ENCODE measurements at regions not wholly inside any gene's neighbourhood (a gene's known extent, or its start where the extent isn't known, plus 50 kb on each side); places are given as distances from the start of the nearest gene placed in this dataset.
A peak's percentile ranks its signal among the peaks of the same experiment; 100 is the strongest.

- no peak for TF ChIP-seq CTCF (IDR thresholded peaks at IDR 0.05; ENCODE audit: poor library complexity, severe bottlenecking)
- Histone ChIP-seq H3K4me3 (ENCODE audit: severe bottlenecking) (no peak overlapping the region), H3K27ac (ENCODE audit: poor library complexity, severe bottlenecking) (no peak overlapping the region), H3K27me3 (ENCODE audit: insufficient read depth, poor library complexity, severe bottlenecking) (no peaks in the 10 kb centered on the region), H3K36me3 (ENCODE audit: low read depth) (no peaks in the 10 kb centered on the region), H3K4me1 (ENCODE audit: insufficient read depth, poor library complexity, severe bottlenecking) (peaks cover 4% of the 10 kb centered on the region), H3K9me3 (ENCODE audit: severe bottlenecking) (no peaks in the 10 kb centered on the region)
- DNase-seq (ENCODE audit: low spot score), result no peak
- no peak for ATAC-seq (ENCODE audit: low read depth)
Measured at GRCh38 chr2:238558456-238559099, 131.9 kb downstream of the ASB1 start.

- no peaks in the 10 kb centered on the region for H3K9me3 ChIP-seq (ENCODE audit: severe bottlenecking)
- peaks cover 4% of the 10 kb centered on the region for H3K4me1 ChIP-seq (ENCODE audit: insufficient read depth, poor library complexity, severe bottlenecking)
- ATAC-seq (ENCODE audit: low read depth), result no peak
- H3K4me3 ChIP-seq (ENCODE audit: severe bottlenecking), result no peak overlapping the region
- no peaks in the 10 kb centered on the region for H3K36me3 ChIP-seq (ENCODE audit: low read depth)
- no peak for TF ChIP-seq CTCF (IDR thresholded peaks at IDR 0.05; ENCODE audit: poor library complexity, severe bottlenecking)
- no peak for DNase-seq (ENCODE audit: low spot score)
- no peak overlapping the region for H3K27ac ChIP-seq (ENCODE audit: poor library complexity, severe bottlenecking)
- H3K27me3 ChIP-seq (ENCODE audit: insufficient read depth, poor library complexity, severe bottlenecking), result no peaks in the 10 kb centered on the region
Measured at GRCh38 chr2:238560234-238560633, 133.5 kb downstream of the ASB1 start.

- TF ChIP-seq CTCF (IDR thresholded peaks at IDR 0.05; ENCODE audit: poor library complexity, severe bottlenecking), result no peak
- Histone ChIP-seq H3K4me1 (ENCODE audit: insufficient read depth, poor library complexity, severe bottlenecking) (peaks cover 4% of the 10 kb centered on the region), H3K36me3 (ENCODE audit: low read depth) (no peaks in the 10 kb centered on the region), H3K27ac (ENCODE audit: poor library complexity, severe bottlenecking) (peak overlapping the region; percentile 12), H3K9me3 (ENCODE audit: severe bottlenecking) (no peaks in the 10 kb centered on the region), H3K4me3 (ENCODE audit: severe bottlenecking) (no peak overlapping the region), H3K27me3 (ENCODE audit: insufficient read depth, poor library complexity, severe bottlenecking) (no peaks in the 10 kb centered on the region)
- DNase-seq (ENCODE audit: low spot score) (no peak), ATAC-seq (ENCODE audit: low read depth) (peak; percentile 86)
Measured at GRCh38 chr2:238561230-238561629, 134.5 kb downstream of the ASB1 start.

- TF ChIP-seq CTCF (IDR thresholded peaks at IDR 0.05; ENCODE audit: poor library complexity, severe bottlenecking), result no peak
Measured at GRCh38 chr2:238562446-238562845, 135.7 kb downstream of the ASB1 start.

DNA sequence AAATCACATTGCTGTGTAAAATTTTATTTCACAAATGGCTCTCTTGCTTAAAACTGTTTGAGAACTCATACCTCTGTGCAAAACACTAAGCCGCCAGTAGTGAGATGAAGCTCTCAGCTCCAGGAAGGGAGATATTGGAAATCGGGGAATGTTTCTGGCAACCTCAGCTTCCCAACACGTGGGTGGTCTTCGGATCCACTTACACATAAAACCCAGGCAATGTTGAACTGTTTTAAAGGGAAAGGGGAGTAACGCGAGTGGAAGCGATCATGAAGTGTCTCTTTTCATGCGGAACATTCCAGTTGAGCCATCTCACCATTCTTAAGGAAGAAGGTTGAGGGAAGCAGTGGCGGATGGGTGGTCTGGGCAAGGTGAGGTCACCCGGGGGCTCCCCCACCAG is 136.8 kb downstream of the ASB1 start:
- H3K27me3 ChIP-seq (ENCODE audit: insufficient read depth, poor library complexity, severe bottlenecking), result no peaks in the 10 kb centered on the region
- H3K4me3 ChIP-seq (ENCODE audit: severe bottlenecking), result no peak overlapping the region
- H3K36me3 ChIP-seq (ENCODE audit: low read depth), result no peaks in the 10 kb centered on the region
- no peaks in the 10 kb centered on the region for H3K9me3 ChIP-seq (ENCODE audit: severe bottlenecking)
- no peak for DNase-seq (ENCODE audit: low spot score)
- no peak for TF ChIP-seq CTCF (IDR thresholded peaks at IDR 0.05; ENCODE audit: poor library complexity, severe bottlenecking)
- no peak overlapping the region for H3K27ac ChIP-seq (ENCODE audit: poor library complexity, severe bottlenecking)
- ATAC-seq (ENCODE audit: low read depth), result no peak
- H3K4me1 ChIP-seq (ENCODE audit: insufficient read depth, poor library complexity, severe bottlenecking), result peaks cover 4% of the 10 kb centered on the region

More at GRCh38 chr2:238562446-238562845, 135.7 kb downstream of the ASB1 start:
- Histone ChIP-seq H3K9me3 (ENCODE audit: severe bottlenecking) (no peaks in the 10 kb centered on the region), H3K4me1 (ENCODE audit: insufficient read depth, poor library complexity, severe bottlenecking) (peaks cover 4% of the 10 kb centered on the region), H3K27ac (ENCODE audit: poor library complexity, severe bottlenecking) (no peak overlapping the region), H3K36me3 (ENCODE audit: low read depth) (no peaks in the 10 kb centered on the region), H3K4me3 (ENCODE audit: severe bottlenecking) (no peak overlapping the region), H3K27me3 (ENCODE audit: insufficient read depth, poor library complexity, severe bottlenecking) (no peaks in the 10 kb centered on the region)
- ATAC-seq (ENCODE audit: low read depth) (no peak), DNase-seq (ENCODE audit: low spot score) (no peak)

Data from RWPE2 (cell line).